ENCODE measurements at regions not wholly inside any gene's neighbourhood (a gene's known extent, or its start where the extent isn't known, plus 50 kb on each side); places are given as distances from the start of the nearest gene placed in this dataset.
A peak's percentile ranks its signal among the peaks of the same experiment; 100 is the strongest.

GRCh38 chr18:22840606-22841144 lies 92.5 kb upstream of the RBBP8 start:
- 88% methylated on average over 3 of the region's 3 CpGs for WGBS, 2 donors
- TF ChIP-seq POLR2A (IDR thresholded peaks at IDR 0.05), result no peak
- TF ChIP-seq CTCF (IDR thresholded peaks at IDR 0.05), result no peak
- H3K27me3 ChIP-seq, result no peaks in the 10 kb centered on the region
- H3K36me3 ChIP-seq, result no peaks in the 10 kb centered on the region
- DNase-seq, result no peak
- H3K4me3 ChIP-seq (replicated peaks in 1 of 3), result no peak overlapping the region
- H3K4me1 ChIP-seq, result no peaks in the 10 kb centered on the region
- H3K9me3 ChIP-seq, result no peaks in the 10 kb centered on the region
- intact Hi-C loops (cut with DNase I), result loop anchor here (10.0 kb wide), 1 partner anchor 94 kb away; the partner anchor contains the start of gene RBBP8
- H3K27ac ChIP-seq, result no peak overlapping the region

GRCh38 chr18:22841840-22842239 lies 91.3 kb upstream of the RBBP8 start:
- 58 to 67% methylated on average over 2 of the region's 2 CpGs for WGBS, 2 donors
- Histone ChIP-seq H3K4me3 (replicated peaks in 1 of 3) (no peak overlapping the region), H3K27ac (no peak overlapping the region), H3K36me3 (no peaks in the 10 kb centered on the region), H3K9me3 (no peaks in the 10 kb centered on the region), H3K4me1 (peaks cover under 1 to 9% of the 10 kb centered on the region in 2 donors), H3K27me3 (no peaks in the 10 kb centered on the region)
- DNase-seq, result no peak
- TF ChIP-seq CTCF (IDR thresholded peaks at IDR 0.05) (no peak), POLR2A (IDR thresholded peaks at IDR 0.05) (no peak)
- intact Hi-C loops (cut with DNase I), result loop anchor here (10.0 kb wide), 1 partner anchor 93 kb away; the partner anchor contains the start of gene RBBP8

- TF ChIP-seq CTCF (IDR thresholded peaks at IDR 0.05) (no peak), POLR2A (IDR thresholded peaks at IDR 0.05) (no peak)
- Histone ChIP-seq H3K27ac (no peak overlapping the region), H3K4me1 (peaks cover 10 to 18% of the 10 kb centered on the region in 2 donors), H3K4me3 (replicated peaks in 1 of 3) (no peak overlapping the region), H3K36me3 (no peaks in the 10 kb centered on the region), H3K27me3 (no peaks in the 10 kb centered on the region), H3K9me3 (no peaks in the 10 kb centered on the region)
- WGBS, 2 donors, result 88 to 89% methylated on average over 2 of the region's 2 CpGs
- intact Hi-C loops (cut with DNase I), result loop anchor here (10.0 kb wide), 1 partner anchor 91 kb away; the partner anchor contains the start of gene RBBP8
- DNase-seq, result no peak
Observed at GRCh38 chr18:22844190-22844589, 88.9 kb upstream of the RBBP8 start.

GRCh38 chr18:22844628-22845027 lies 88.5 kb upstream of the RBBP8 start:
- Histone ChIP-seq H3K27ac (no peak overlapping the region), H3K4me1 (peaks cover 10 to 18% of the 10 kb centered on the region in 2 donors), H3K27me3 (no peaks in the 10 kb centered on the region), H3K9me3 (no peaks in the 10 kb centered on the region), H3K4me3 (replicated peaks in 1 of 3) (no peak overlapping the region), H3K36me3 (no peaks in the 10 kb centered on the region)
- intact Hi-C loops (cut with DNase I), result loop anchor here (10.0 kb wide), 1 partner anchor 90 kb away; the partner anchor contains the start of gene RBBP8
- DNase-seq, result no peak
- no peak for TF ChIP-seq POLR2A (IDR thresholded peaks at IDR 0.05)
- TF ChIP-seq CTCF (IDR thresholded peaks at IDR 0.05), result no peak
- 91 to 93% methylated on average over 2 of the region's 2 CpGs for WGBS, 2 donors

DNA sequence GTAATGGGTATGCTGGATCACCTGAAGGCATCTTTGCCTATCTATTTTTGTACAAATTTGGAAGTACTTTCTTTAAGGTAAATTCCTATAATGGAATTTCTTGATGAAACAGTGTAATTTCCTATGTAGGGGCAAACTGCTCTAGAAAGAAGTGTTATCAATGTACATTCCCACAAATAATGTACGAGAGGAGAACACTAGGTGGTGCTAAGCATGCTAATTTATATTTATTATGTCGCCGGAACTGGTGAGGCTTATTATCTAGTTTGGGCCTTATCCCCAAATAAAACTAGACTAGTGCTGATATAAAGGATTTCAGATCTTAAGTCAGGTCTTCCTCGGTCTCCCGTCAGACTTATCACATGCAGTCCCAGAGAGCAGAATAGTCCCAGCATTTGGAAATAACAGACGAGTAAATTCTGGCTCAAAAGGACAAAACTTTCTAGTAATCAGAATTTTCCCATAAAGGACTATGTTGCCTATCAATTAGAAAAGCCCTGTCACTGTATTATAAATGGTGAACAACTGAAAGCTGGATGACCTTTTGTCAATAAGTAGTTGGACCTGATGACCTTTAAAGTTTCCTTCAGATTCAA lies 86.9 kb upstream of the RBBP8 start:
- WGBS, 2 donors, result 44 to 50% methylated on average over 6 of the region's 6 CpGs
- Histone ChIP-seq H3K36me3 (no peaks in the 10 kb centered on the region), H3K4me1 (peaks cover 10 to 18% of the 10 kb centered on the region in 2 donors), H3K27ac (peak overlapping the region; percentile 19 to 48 (median 35)), H3K9me3 (no peaks in the 10 kb centered on the region), H3K27me3 (no peaks in the 10 kb centered on the region), H3K4me3 (replicated peaks in 1 of 3) (no peak overlapping the region)
- no peak for DNase-seq
- TF ChIP-seq POLR2A (IDR thresholded peaks at IDR 0.05), result no peak
- peak in 4 of 6 experiments; percentile 29 to 67 (median 60) for TF ChIP-seq CTCF (IDR thresholded peaks at IDR 0.05)
- intact Hi-C loops (cut with DNase I), result loop anchor here (10.0 kb wide), 1 partner anchor 89 kb away; the partner anchor contains the start of gene RBBP8
